ENCODE measurements at regions not wholly inside any gene's neighbourhood (a gene's known extent, or its start where the extent isn't known, plus 50 kb on each side); places are given as distances from the start of the nearest gene placed in this dataset.

- no peak overlapping the region for H3K27ac ChIP-seq (replicated peaks)
- DNase-seq (ENCODE audit: low read depth in 1 of 2, low spot score in 1 of 2): no peak
- no peak overlapping the region for H3K4me3 ChIP-seq (replicated peaks; ENCODE audit: insufficient read depth, low read length)
- H3K27me3 ChIP-seq (ENCODE audit: insufficient read depth, poor library complexity, severe bottlenecking): no peaks in the 10 kb centered on the region
- TF ChIP-seq REST (IDR thresholded peaks at IDR 0.05; ENCODE audit: insufficient replicate concordance, low read depth): no peak
- no peak for TF ChIP-seq CTCF (IDR thresholded peaks at IDR 0.05; ENCODE audit: insufficient read depth, low read length)
- TF ChIP-seq SPI1 (IDR thresholded peaks at IDR 0.05; ENCODE audit: borderline replicate concordance, low read depth): no peak
- no peak for TF ChIP-seq GABPA (IDR thresholded peaks at IDR 0.05; ENCODE audit: low read depth)
- TF ChIP-seq POLR2AphosphoS5 (IDR thresholded peaks at IDR 0.05; ENCODE audit: low read depth): no peak
Observed at GRCh38 chr17:70769956-70770355, 600.6 kb downstream of the KCNJ2 start.

- Histone ChIP-seq H3K27me3 (ENCODE audit: insufficient read depth, poor library complexity, severe bottlenecking) (no peaks in the 10 kb centered on the region), H3K27ac (replicated peaks) (no peak overlapping the region), H3K4me3 (replicated peaks; ENCODE audit: insufficient read depth, low read length) (no peak overlapping the region)
- TF ChIP-seq CTCF (IDR thresholded peaks at IDR 0.05; ENCODE audit: insufficient read depth, low read length): no peak
- no peak for TF ChIP-seq POLR2AphosphoS5 (IDR thresholded peaks at IDR 0.05; ENCODE audit: low read depth)
- no peak for TF ChIP-seq REST (IDR thresholded peaks at IDR 0.05; ENCODE audit: insufficient replicate concordance, low read depth)
- no peak for DNase-seq (ENCODE audit: low read depth in 1 of 2, low spot score in 1 of 2)
Observed at GRCh38 chr17:70771804-70772386, 602.6 kb downstream of the KCNJ2 start.

GRCh38 chr17:70772761-70773160 lies 603.4 kb downstream of the KCNJ2 start:
- Histone ChIP-seq H3K4me3 (replicated peaks; ENCODE audit: insufficient read depth, low read length) (no peak overlapping the region), H3K27me3 (ENCODE audit: insufficient read depth, poor library complexity, severe bottlenecking) (no peaks in the 10 kb centered on the region), H3K27ac (replicated peaks) (no peak overlapping the region)
- no peak for TF ChIP-seq POLR2AphosphoS5 (IDR thresholded peaks at IDR 0.05; ENCODE audit: low read depth)
- TF ChIP-seq SPI1 (IDR thresholded peaks at IDR 0.05; ENCODE audit: borderline replicate concordance, low read depth): no peak
- no peak for TF ChIP-seq CTCF (IDR thresholded peaks at IDR 0.05; ENCODE audit: insufficient read depth, low read length)
- no peak for TF ChIP-seq REST (IDR thresholded peaks at IDR 0.05; ENCODE audit: insufficient replicate concordance, low read depth)
- no peak for TF ChIP-seq GABPA (IDR thresholded peaks at IDR 0.05; ENCODE audit: low read depth)
- no peak for DNase-seq (ENCODE audit: low read depth in 1 of 2, low spot score in 1 of 2)

Data from HL-60 (cell line).